ENCODE measurements at regions not wholly inside any gene's neighbourhood (a gene's known extent, or its start where the extent isn't known, plus 50 kb on each side); places are given as distances from the start of the nearest gene placed in this dataset.

DNA sequence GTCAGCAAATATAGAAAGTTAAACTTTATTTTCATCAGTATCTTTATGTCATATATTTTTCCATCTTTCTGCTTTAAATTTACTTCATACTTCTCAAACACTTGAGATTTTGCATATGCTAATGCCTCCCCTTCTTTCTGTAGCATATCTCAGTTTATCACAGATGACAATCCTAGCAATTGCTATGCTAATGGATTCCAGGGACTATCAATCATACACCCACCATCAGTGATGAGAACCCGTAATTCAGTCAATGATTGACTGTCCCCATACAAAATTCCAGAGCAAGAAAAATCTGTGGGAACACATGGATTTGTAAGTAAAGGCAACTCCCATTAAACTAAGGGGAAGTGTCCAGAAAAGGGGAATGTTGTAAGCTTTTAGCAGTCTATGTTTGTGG, 432.4 kb upstream of the SEMA3D start:
- Mint-ChIP-seq H3K4me3 (ENCODE audit: unreplicated experiment) (no peak overlapping the region), H3K9me3 (ENCODE audit: low read depth) (peaks cover 8% of the 10 kb centered on the region), H3K4me1 (ENCODE audit: low read depth) (no peaks in the 10 kb centered on the region), H3K27ac (ENCODE audit: unreplicated experiment) (no peak overlapping the region), H3K27me3 (ENCODE audit: low read depth) (no peaks in the 10 kb centered on the region), H3K36me3 (ENCODE audit: low read depth) (peaks cover 4% of the 10 kb centered on the region)
- no peak for DNase-seq (ENCODE audit: low spot score)
- TF ChIP-seq, protein P1, sequence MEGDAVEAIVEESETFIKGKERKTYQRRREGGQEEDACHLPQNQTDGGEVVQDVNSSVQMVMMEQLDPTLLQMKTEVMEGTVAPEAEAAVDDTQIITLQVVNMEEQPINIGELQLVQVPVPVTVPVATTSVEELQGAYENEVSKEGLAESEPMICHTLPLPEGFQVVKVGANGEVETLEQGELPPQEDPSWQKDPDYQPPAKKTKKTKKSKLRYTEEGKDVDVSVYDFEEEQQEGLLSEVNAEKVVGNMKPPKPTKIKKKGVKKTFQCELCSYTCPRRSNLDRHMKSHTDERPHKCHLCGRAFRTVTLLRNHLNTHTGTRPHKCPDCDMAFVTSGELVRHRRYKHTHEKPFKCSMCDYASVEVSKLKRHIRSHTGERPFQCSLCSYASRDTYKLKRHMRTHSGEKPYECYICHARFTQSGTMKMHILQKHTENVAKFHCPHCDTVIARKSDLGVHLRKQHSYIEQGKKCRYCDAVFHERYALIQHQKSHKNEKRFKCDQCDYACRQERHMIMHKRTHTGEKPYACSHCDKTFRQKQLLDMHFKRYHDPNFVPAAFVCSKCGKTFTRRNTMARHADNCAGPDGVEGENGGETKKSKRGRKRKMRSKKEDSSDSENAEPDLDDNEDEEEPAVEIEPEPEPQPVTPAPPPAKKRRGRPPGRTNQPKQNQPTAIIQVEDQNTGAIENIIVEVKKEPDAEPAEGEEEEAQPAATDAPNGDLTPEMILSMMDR (IDR thresholded peaks at IDR 0.05) = no peak

DNA sequence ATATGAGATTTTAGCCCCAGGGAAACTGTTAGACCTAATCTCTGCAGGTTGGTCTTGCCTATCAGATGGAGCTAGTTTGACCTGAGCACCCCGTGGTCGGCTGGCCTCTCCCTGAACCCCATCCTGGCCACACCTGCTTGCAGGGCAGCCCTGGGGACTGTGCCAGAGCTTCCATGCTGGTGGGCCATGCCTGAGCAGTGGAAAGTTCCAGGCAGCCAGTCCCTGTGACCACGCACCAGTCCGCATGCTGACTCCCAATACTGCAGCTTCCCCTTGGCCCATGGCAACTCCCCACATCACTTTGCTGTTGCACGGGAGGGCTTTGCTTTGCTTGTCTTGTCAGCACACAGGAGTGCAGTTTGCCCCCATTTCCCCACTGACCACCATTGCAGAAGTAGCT, 427.8 kb upstream of the SEMA3D start:
- peaks cover 16% of the 10 kb centered on the region for H3K9me3 Mint-ChIP-seq (ENCODE audit: low read depth)
- no peak overlapping the region for H3K27ac Mint-ChIP-seq (ENCODE audit: unreplicated experiment)
- H3K4me1 Mint-ChIP-seq (ENCODE audit: low read depth) = peaks cover 4% of the 10 kb centered on the region
- H3K4me3 Mint-ChIP-seq (ENCODE audit: unreplicated experiment) = no peak overlapping the region
- H3K27me3 Mint-ChIP-seq (ENCODE audit: low read depth) = no peaks in the 10 kb centered on the region
- TF ChIP-seq, protein P1 (IDR thresholded peaks at IDR 0.05) = no peak
- DNase-seq (ENCODE audit: low spot score) = no peak
- H3K36me3 Mint-ChIP-seq (ENCODE audit: low read depth) = peaks cover 4% of the 10 kb centered on the region

DNA sequence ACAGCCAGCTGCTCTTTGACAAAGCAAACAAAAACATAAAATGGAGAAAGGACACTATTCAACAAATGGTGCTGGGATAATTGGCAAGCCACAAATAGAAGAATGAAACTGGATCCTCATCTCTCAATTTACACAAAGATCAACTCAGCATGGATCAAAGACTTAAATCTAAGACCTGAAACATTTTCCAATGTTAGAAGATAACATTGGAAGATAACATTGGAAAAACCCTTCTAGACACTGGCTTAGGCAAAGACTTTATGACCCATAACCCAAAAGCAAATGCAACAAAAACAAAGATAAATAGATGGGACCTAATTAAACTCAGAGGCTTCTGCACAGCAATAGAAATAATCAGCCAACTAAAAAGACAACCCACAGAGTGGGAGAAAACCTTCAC, 425.7 kb upstream of the SEMA3D start:
- peaks cover 4% of the 10 kb centered on the region for H3K36me3 Mint-ChIP-seq (ENCODE audit: low read depth)
- H3K27me3 Mint-ChIP-seq (ENCODE audit: low read depth) = no peaks in the 10 kb centered on the region
- peaks cover 4% of the 10 kb centered on the region for H3K4me1 Mint-ChIP-seq (ENCODE audit: low read depth)
- TF ChIP-seq, protein P1 (IDR thresholded peaks at IDR 0.05) = no peak
- no peak overlapping the region for H3K27ac Mint-ChIP-seq (ENCODE audit: unreplicated experiment)
- H3K4me3 Mint-ChIP-seq (ENCODE audit: unreplicated experiment) = no peak overlapping the region
- no peak for DNase-seq (ENCODE audit: low spot score)
- H3K9me3 Mint-ChIP-seq (ENCODE audit: low read depth) = peaks cover 16% of the 10 kb centered on the region

DNA sequence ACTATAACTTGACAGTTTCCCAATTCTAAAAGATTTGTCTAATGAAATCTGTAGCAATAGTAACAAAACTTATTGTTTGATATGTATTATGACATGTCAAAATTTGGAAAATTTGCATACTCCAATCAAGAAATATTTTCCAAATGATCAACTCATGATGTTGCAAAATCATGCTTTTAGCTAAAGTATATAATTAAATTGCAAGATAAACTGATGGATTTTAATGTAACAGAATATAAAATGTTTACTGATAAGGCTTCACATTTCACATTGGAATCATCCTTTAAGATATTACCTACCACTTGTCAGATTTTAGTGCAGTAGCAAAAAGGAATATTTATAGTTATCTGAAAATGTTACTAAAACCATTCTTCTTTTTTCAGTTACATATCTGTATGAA, 421.9 kb upstream of the SEMA3D start:
- H3K27ac Mint-ChIP-seq (ENCODE audit: unreplicated experiment) = no peak overlapping the region
- no peak for DNase-seq (ENCODE audit: low spot score)
- TF ChIP-seq, protein P1 (IDR thresholded peaks at IDR 0.05) = no peak
- H3K36me3 Mint-ChIP-seq (ENCODE audit: low read depth) = no peaks in the 10 kb centered on the region
- H3K4me3 Mint-ChIP-seq (ENCODE audit: unreplicated experiment) = no peak overlapping the region
- no peaks in the 10 kb centered on the region for H3K27me3 Mint-ChIP-seq (ENCODE audit: low read depth)
- H3K9me3 Mint-ChIP-seq (ENCODE audit: low read depth) = peaks cover 21% of the 10 kb centered on the region
- peaks cover 4% of the 10 kb centered on the region for H3K4me1 Mint-ChIP-seq (ENCODE audit: low read depth)

DNA sequence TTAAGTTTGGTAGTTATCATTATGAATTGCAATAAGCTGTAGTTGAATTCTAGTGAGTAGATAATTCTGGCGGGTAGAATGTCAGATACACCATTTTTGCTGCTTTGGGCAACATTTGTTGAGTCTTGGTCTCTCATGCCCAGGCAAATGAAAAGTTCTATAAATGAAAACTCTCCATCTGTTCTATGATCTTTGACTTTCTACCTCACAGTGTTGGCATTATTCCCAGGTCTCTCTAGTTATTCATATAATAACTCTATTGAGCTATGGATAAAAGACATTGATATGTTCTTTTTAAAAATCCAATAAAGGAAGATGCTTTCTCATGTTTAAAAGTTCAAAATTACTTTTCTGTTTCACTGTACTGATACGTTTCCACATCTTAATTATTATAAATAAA, 415.3 kb upstream of the SEMA3D start:
- Mint-ChIP-seq H3K4me1 (ENCODE audit: low read depth) (peaks cover 4% of the 10 kb centered on the region), H3K4me3 (ENCODE audit: unreplicated experiment) (no peak overlapping the region), H3K27me3 (ENCODE audit: low read depth) (no peaks in the 10 kb centered on the region), H3K36me3 (ENCODE audit: low read depth) (no peaks in the 10 kb centered on the region), H3K9me3 (ENCODE audit: low read depth) (peaks cover 13% of the 10 kb centered on the region), H3K27ac (ENCODE audit: unreplicated experiment) (no peak overlapping the region)
- TF ChIP-seq, protein P1 (IDR thresholded peaks at IDR 0.05) = no peak
- no peak for DNase-seq (ENCODE audit: low spot score)
